DMS153 treated with DMSO at 0.1 percent for 48 hours (cell line): ENCODE measurements at regions not wholly inside any gene's neighbourhood (a gene's known extent, or its start where the extent isn't known, plus 50 kb on each side); places are given as distances from the start of the nearest gene placed in this dataset.
A peak's percentile ranks its signal among the peaks of the same experiment; 100 is the strongest.
"Not testable (repeated sequence)": the region's sequence is repeated elsewhere in the genome, so short reads cannot be mapped to it uniquely, and the experiment has no call there.

ENCODE experiments used
- DNase-seq: peaks from one replicate; lab custom pipeline; 2025; ENCODE audit not compliant: unreplicated experiment; lab: John Stamatoyannopoulos, UW

DNA sequence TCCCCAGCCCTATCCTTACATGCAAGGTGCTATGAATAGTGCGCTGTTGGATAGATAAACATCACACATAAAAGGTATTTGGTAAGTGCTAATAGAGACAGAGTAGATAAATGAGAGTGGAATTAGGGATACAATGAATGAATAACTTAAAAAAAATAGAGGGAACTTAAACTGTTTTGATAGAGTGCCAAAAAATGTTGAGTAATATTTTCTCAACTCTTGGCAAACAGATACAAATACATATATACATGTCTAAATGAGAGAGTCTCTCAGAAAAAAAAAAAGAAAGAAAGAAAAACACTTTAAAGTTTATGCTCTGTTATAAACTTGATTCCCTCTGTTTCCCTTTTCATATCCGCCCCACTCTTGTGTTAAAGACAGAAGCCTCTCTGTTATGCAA lies 667.4 kb downstream of the ROBO2 start:
- no peak for DNase-seq

GRCh38 chr3:77709155-77709554 lies 669.3 kb downstream of the ROBO2 start:
- no peak for DNase-seq

- no peak for DNase-seq
These were observed 678.4 kb downstream of the ROBO2 start for GRCh38 chr3:77718311-77718710.

DNA sequence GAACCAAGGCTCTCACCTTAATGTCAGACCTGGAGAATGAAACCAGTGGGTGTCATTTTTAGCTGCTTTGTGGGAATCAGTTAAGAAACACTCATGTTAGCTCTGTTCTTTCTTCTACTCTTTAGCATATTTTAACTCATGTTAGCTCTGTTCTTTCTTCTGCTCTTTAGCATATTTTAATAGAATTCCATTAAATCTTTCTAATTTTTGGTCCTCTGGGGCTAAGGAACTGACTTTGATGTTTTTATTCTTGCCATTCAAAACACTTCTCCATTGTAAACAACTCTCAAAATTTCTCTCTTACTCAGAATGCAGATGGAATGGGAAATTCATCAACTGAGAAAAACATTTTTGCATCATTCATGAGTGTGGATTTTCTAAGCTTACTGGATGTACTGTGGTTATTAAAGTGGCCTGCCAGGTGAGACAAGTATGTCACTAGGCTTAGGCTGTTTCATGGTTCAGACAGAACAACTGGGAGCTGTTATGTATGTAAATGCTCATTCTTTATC lies 680.6 kb downstream of the ROBO2 start:
- no peak for DNase-seq

GRCh38 chr3:77726517-77726916 lies 686.6 kb downstream of the ROBO2 start:
- no peak for DNase-seq

DNA sequence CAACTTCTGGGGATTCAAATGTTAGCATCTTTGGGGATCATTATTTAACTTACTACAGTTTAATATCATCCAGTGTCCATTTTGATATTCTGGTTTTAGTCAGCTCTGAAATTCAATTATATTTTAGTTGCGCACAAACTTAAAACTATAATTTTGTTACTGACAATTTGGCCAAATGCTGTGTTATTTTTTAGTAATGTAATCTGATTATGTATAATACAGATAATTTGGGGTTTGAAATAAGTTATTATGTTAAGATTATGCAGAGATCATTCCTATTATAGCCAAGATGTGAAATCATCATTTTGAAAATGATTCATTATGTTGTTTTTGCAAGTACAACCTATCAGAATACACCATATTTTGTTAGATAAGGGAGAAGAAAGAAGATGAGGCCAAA lies 706.1 kb downstream of the ROBO2 start:
- DNase-seq, result no peak

DNA sequence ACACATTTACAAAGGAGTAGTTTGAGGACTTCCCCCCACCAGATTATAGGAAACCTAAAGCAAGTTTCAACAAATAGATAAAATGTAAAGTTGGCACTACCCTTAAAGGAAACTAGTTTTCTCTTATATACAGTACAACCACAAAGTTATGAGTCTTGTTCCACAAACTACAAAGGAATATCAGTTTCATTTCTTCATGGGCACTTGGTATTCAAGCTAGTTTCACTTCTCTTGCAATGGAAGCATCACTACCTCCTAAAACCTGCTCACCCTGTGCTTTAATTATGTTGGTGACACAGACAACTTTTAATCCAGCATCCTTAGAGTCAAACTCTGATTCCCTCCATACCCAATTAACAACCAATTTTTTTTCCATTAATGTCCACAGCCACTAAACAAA lies 707.0 kb downstream of the ROBO2 start:
- DNase-seq, result no peak

DNA sequence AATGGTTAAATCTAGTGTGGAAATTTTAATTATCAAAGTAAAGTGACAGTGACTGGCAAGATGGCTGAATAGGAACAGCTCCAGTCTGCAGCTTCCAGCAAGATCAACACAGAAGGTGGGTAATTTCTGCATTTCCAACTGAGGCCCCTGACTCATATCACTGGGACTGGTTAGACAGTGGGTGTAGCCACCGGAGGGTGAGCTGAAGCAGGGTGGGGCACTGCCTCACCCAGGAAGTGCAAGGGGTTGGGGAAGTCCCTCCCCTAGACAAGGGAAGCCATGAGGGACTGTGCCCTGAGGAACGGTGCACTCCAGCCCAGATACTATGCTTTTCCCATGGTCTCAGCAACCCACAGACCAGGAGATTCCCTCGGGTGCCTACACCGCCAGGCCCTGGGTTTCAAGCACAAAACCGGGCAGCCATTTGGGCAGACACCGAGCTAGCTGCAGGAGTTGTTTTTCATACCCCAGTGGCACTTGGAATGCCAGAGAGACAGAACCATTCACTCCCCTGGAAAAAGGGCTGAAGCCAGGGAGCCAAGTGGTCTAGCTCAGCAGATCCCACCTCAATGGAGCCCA lies 716.6 kb downstream of the ROBO2 start:
- not testable (repeated sequence) for DNase-seq

- no peak for DNase-seq
These were observed 732.6 kb downstream of the ROBO2 start for GRCh38 chr3:77772459-77772858.

DNA sequence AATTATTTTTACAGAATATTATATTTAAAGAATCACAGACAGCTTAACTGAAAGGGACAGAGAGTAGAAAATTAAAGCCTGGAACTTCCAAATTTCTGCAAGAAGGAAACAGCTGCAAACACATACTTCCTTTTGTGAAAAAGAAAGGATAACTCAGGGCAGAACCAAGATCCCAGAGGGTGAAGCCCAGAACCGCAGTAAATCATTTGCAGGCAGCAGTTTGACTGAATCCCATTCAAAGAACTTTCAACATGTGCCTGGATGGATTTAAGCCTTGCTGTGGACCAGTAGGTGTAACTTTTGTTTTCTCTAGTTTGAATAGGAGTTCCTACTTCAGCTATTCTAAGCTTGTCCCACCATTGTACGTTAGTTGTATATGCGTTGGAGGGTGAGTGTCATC lies 733.2 kb downstream of the ROBO2 start:
- DNase-seq, result no peak

- no peak for DNase-seq
These were observed 740.5 kb downstream of the ROBO2 start for GRCh38 chr3:77780278-77780996.

DNA sequence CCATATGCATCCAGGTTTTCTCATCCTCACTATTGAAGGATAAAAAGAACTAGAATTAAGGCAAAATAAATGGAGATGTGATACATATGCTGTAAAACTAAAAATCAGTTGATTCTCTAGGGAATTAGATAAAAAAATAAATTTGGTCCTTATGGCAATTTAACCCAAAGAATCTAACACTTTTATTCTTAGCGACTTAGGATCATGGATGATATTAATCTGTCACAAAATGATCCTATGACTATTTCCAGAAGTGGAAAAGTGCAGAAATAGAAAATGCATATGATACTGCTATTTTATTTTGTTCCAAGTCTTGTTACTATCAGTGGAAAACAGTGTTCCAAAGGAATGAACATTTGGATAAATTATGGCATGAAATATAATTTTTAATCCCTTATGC lies 746.3 kb downstream of the ROBO2 start:
- DNase-seq, result no peak

- peak; percentile 7 for DNase-seq
These were observed 755.1 kb downstream of the ROBO2 start for GRCh38 chr3:77795013-77795412.

DNA sequence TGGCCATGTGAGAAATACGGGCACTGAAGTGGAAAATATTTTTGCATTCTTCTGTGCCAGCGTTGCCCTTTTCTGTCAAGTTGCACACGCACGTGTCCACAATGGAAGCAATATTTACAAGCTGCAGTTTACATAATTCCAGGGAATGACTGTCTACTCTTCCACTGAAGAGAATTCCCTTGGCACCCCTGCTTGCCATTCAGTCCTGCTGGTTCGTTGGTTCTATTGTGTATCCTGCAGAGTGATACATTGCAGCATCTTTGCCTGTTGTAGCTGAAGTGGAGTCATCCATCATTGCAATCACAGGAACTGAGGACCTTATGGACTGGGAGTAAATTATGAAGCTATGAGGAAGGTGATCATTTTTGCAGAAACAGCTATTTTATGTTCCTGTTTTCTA lies 759.4 kb downstream of the ROBO2 start:
- DNase-seq, result peak; percentile 19

- no peak for DNase-seq
These were observed 761.0 kb downstream of the ROBO2 start for GRCh38 chr3:77800893-77801292.

- no peak for DNase-seq
These were observed 767.4 kb downstream of the ROBO2 start for GRCh38 chr3:77807312-77807711.

- DNase-seq, result no peak
These were observed 774.9 kb downstream of the ROBO2 start for GRCh38 chr3:77814845-77815244.

DNA sequence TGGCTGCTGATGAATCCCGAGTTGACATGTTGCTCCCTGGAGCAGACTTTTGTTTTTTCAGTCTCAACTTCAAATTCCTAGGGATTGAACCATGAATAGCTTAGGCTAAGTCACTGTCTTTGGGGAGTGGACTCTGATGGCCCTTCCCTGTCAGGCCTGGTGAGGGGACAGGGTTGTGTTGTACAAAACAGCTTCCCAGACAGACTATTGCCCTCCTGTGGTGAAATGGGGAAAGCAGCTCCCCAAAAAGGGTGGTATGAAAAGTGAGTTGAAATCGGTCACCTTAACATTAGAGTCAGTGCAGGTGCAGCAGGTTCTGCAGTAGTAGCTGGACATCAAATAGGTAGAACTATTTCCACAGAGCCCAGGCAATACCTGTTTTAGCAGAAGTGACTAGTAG lies 775.6 kb downstream of the ROBO2 start:
- DNase-seq, result no peak

DNA sequence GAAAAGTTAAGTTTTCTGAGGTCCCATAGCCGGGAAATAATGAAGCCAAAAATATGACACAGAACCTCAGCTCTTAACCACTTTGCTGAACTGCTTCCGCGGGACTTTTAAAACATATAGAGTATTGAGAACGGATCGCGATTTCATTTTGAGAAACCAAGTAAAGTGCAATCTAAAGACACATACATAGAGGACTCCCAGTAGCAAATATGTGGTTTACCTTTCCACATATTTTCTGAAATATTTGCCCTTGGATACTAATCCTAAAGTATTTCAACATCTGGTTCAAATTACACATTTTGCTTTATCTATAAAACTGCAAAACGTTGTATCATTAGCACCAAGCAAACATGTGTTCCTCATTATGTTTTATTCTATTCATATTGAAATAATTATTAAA lies 776.5 kb downstream of the ROBO2 start:
- DNase-seq, result no peak

DNA sequence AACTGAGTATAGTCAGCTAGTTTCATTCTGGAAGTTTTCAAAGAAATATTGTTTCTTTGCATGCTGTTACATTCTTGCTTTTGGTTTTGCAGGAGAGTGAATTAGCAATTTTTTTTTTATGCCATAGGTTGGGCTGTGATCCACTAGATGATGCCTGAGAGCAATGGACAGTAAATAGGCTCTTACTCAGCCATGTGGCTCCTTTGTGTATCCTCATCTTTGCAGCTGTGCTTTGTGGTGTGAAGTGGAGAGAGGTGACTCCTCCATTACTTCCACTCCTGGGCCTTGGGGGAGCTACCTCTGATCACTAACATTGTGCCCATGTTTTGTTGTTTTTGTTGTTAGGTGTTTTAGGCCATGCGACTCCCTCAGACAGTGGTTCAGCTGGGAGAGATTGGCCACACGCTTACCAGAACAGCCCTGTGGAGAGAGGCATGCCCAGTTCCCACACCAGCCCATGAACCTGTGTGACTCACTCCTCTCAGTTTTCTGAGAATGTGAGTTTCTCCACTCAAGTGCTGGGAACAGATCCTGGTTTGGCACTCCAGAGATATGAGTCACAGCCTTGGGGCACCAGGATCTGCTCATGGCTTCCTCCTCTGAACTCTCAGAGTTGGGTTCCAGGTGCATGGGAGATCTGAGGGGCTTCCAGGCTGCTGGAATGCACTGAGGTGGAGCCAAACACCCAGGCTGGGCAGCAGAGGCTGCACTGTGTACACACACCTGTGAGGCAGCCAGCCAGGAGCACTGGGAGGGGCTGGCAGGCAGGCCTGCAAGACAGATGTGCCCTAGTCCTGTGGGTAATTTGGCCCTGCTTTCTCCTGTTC lies 785.3 kb downstream of the ROBO2 start:
- DNase-seq, result no peak

- no peak for DNase-seq
These were observed 796.0 kb downstream of the ROBO2 start for GRCh38 chr3:77835921-77836320.

DNA sequence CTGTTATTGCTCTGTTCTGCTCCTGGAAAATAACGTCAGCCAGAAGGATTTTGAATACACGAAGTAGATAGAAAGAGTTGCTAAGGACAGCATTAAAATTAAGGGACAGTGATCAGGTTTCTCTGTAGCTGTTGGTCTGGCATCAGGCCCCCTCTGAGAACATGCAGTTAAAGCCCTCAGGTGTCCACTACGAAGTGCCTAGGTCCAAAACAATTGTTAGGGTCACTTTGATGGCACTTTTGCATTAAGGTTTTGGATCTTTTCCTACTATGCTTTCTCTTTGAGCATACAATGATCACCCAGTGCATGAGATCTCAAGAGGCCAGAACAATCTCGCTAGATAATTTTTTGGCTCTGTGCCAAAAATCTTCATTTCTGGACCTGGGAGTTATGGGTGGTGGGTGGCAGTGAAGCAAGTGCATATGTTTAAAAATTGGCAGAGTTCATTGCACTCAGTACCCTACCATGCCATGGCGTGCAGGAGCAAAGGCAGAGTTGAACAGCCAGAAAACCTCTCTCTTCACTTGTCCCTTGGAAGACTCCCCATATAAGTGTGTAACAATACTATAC lies 797.6 kb downstream of the ROBO2 start:
- no peak for DNase-seq
